ENCODE measurements at regions not wholly inside any gene's neighbourhood (a gene's known extent, or its start where the extent isn't known, plus 50 kb on each side); places are given as distances from the start of the nearest gene placed in this dataset.
"Not testable (repeated sequence)": the region's sequence is repeated elsewhere in the genome, so short reads cannot be mapped to it uniquely, and the experiment has no call there.

- TF ChIP-seq CTCF (IDR thresholded peaks at IDR 0.05; ENCODE audit: borderline replicate concordance, control extremely low read depth, extremely low read depth, insufficient read depth, missing control alignments), result no peak
- in situ Hi-C loops (cut with MboI; ENCODE audit: low sequenced_read_pairs, unreplicated experiment), result no loop called here
- no peak for DNase-seq (ENCODE audit: low spot score)
Observed at GRCh38 chr1:241447031-241447644, 72.4 kb downstream of the FH start.

- in situ Hi-C loops (cut with MboI; ENCODE audit: low sequenced_read_pairs, unreplicated experiment), result no loop called here
- no peak for DNase-seq (ENCODE audit: low spot score)
- no peak for TF ChIP-seq CTCF (IDR thresholded peaks at IDR 0.05; ENCODE audit: borderline replicate concordance, control extremely low read depth, extremely low read depth, insufficient read depth, missing control alignments)
Observed at GRCh38 chr1:241444836-241445235, 74.7 kb downstream of the FH start.

GRCh38 chr1:241443561-241443960 lies 76.0 kb downstream of the FH start:
- in situ Hi-C loops (cut with MboI; ENCODE audit: low sequenced_read_pairs, unreplicated experiment), result no loop called here
- DNase-seq (ENCODE audit: low spot score), result no peak
- TF ChIP-seq CTCF (IDR thresholded peaks at IDR 0.05; ENCODE audit: borderline replicate concordance, control extremely low read depth, extremely low read depth, insufficient read depth, missing control alignments), result no peak

- DNase-seq (ENCODE audit: low spot score), result no peak
- in situ Hi-C loops (cut with MboI; ENCODE audit: low sequenced_read_pairs, unreplicated experiment), result no loop called here
- TF ChIP-seq CTCF (IDR thresholded peaks at IDR 0.05; ENCODE audit: borderline replicate concordance, control extremely low read depth, extremely low read depth, insufficient read depth, missing control alignments), result no peak
Observed at GRCh38 chr1:241442686-241443085, 76.9 kb downstream of the FH start.

GRCh38 chr1:241440904-241441303 lies 78.7 kb downstream of the FH start:
- DNase-seq (ENCODE audit: low spot score), result no peak
- in situ Hi-C loops (cut with MboI; ENCODE audit: low sequenced_read_pairs, unreplicated experiment), result no loop called here
- TF ChIP-seq CTCF (IDR thresholded peaks at IDR 0.05; ENCODE audit: borderline replicate concordance, control extremely low read depth, extremely low read depth, insufficient read depth, missing control alignments), result no peak

GRCh38 chr1:241438686-241439085 lies 80.9 kb downstream of the FH start:
- DNase-seq (ENCODE audit: low spot score); in situ Hi-C loops (cut with MboI; ENCODE audit: low sequenced_read_pairs, unreplicated experiment): not testable (repeated sequence)

- in situ Hi-C loops (cut with MboI; ENCODE audit: low sequenced_read_pairs, unreplicated experiment), result no loop called here
- no peak for TF ChIP-seq CTCF (IDR thresholded peaks at IDR 0.05; ENCODE audit: borderline replicate concordance, control extremely low read depth, extremely low read depth, insufficient read depth, missing control alignments)
- no peak for DNase-seq (ENCODE audit: low spot score)
Observed at GRCh38 chr1:241432241-241432640, 75.2 kb upstream of the RGS7 start.

- in situ Hi-C loops (cut with MboI; ENCODE audit: low sequenced_read_pairs, unreplicated experiment); DNase-seq (ENCODE audit: low spot score): not testable (repeated sequence)
Observed at GRCh38 chr1:241425091-241425490, 68.1 kb upstream of the RGS7 start.
